ENCODE measurements at regions not wholly inside any gene's neighbourhood (a gene's known extent, or its start where the extent isn't known, plus 50 kb on each side); places are given as distances from the start of the nearest gene placed in this dataset.

GRCh38 chr5:17893026-17893635 lies 258.9 kb downstream of the TAF11L14 start (continued):
- no peak for TF ChIP-seq MAX (IDR thresholded peaks at IDR 0.05)
- TF ChIP-seq ARID4A (CRISPR knock-in tag; IDR thresholded peaks at IDR 0.05; ENCODE audit: borderline replicate concordance), result no peak
- TF ChIP-seq E2F2 (CRISPR knock-in tag; IDR thresholded peaks at IDR 0.05; ENCODE audit: borderline replicate concordance), result no peak
- no peak for TF ChIP-seq ZNF460 (CRISPR knock-in tag; IDR thresholded peaks at IDR 0.05; ENCODE audit: borderline replicate concordance)
- TF ChIP-seq ZC3H13 (CRISPR knock-in tag; IDR thresholded peaks at IDR 0.05), result no peak
- TF ChIP-seq ZNF878 (CRISPR knock-in tag; IDR thresholded peaks at IDR 0.05), result no peak
- no peak for TF ChIP-seq THRA (CRISPR knock-in tag; IDR thresholded peaks at IDR 0.05; ENCODE audit: borderline replicate concordance)

All from HepG2 (cell line).